IgD-negative memory B cell (primary cell): ENCODE measurements at regions not wholly inside any gene's neighbourhood (a gene's known extent, or its start where the extent isn't known, plus 50 kb on each side); places are given as distances from the start of the nearest gene placed in this dataset.

Source experiments
- H3K27ac Mint-ChIP-seq, 3 donors: one replicate each; pipeline ENCODE4 v1.8.0; 2020 to 2022; ENCODE audit warnings: mild to moderate bottlenecking in 3 of 3, mixed read lengths in 3 of 3, moderate library complexity in 1 of 3
- H3K27me3 Mint-ChIP-seq: one replicate; pipeline ENCODE4 v1.8.0; 2021; ENCODE audit warnings: mixed read lengths
- H3K36me3 Mint-ChIP-seq: one replicate; pipeline ENCODE4 v1.8.0; 2020; ENCODE audit warnings: mild to moderate bottlenecking, mixed read lengths
- H3K4me1 Mint-ChIP-seq, 3 donors: one replicate each; pipeline ENCODE4 v1.8.0; 2020 to 2022; ENCODE audit warnings: mixed read lengths in 3 of 3, mild to moderate bottlenecking in 1 of 3
- H3K4me3 Mint-ChIP-seq, 4 donors: one replicate each; pipeline ENCODE4 v1.8.0; 2020 to 2022; ENCODE audit warnings: mild to moderate bottlenecking in 4 of 4, mixed read lengths in 4 of 4, moderate library complexity in 3 of 4
- H3K9me3 Mint-ChIP-seq, 3 donors: one replicate each; pipeline ENCODE4 v1.8.0; 2020 to 2021; ENCODE audit warnings: mixed read lengths in 3 of 3, mild to moderate bottlenecking in 1 of 3

DNA sequence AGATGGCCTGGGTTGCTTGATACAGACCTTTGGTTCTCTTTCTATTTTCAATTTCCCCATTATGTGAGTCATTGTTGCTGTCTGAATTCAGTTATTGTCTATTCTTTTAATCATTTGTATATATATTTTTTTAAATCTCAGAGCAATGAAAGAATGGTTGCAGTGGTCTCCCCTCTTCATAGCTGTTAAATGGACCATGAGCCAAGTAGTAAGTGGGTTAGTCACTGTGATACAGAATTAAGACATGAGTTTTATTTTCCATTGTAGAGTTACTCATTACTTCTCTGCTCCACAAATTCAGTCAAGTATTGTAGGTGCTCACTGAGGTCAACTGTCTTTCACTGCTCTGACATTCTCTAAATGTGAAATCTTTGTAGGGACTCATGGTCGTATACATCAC, 174.6 kb upstream of the GRAMD2B start:
- no peaks in the 10 kb centered on the region for H3K4me1 Mint-ChIP-seq
- H3K27me3 Mint-ChIP-seq: no peaks in the 10 kb centered on the region
- no peak overlapping the region for H3K27ac Mint-ChIP-seq
- H3K36me3 Mint-ChIP-seq: no peaks in the 10 kb centered on the region
- H3K9me3 Mint-ChIP-seq: peaks cover 2 to 4% (median 3%) of the 10 kb centered on the region in 3 donors
- H3K4me3 Mint-ChIP-seq: no peak overlapping the region

DNA sequence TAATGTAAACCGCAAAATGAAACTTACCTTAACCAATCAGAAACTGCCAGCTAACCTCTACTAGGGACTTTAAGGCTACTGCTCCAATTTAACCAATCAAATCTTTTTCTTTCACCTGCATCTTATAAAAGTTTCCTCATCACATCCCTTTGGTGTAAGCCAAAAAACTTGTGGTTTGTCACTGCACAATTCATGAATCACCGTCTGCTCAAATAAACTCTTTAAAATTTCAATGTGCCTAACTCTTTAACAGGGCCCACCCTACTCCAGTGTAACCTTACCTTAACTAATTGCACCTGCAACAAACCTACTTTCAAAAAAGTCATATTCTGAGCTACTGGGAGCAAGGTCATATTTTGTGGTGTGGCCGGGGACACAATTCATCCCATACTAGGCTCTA, 172.2 kb upstream of the GRAMD2B start:
- H3K9me3 Mint-ChIP-seq: peaks cover 0 to 4% (median 3%) of the 10 kb centered on the region in 3 donors
- no peak overlapping the region for H3K27ac Mint-ChIP-seq
- no peak overlapping the region for H3K4me3 Mint-ChIP-seq
- H3K36me3 Mint-ChIP-seq: no peaks in the 10 kb centered on the region
- H3K27me3 Mint-ChIP-seq: no peaks in the 10 kb centered on the region
- H3K4me1 Mint-ChIP-seq: no peaks in the 10 kb centered on the region

DNA sequence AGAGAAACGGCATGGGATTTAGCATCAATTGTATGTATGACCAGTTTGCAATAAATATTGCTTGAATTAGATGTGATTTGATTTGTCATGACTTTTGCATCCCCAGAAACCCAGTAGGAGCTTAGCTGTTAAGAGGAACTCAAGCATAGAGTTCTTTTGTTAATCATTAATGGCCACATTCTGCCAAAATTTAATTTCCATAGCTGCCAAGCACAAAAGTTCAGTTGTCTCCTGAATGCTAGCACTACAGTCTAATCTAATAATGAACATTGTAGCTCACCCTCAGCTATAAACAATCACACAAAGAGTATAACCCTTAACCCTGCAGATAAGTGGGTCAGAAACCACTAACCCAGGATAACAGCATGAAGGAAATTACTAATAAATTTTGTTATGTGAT, 169.8 kb upstream of the GRAMD2B start:
- Mint-ChIP-seq H3K27ac (no peak overlapping the region), H3K4me1 (no peaks in the 10 kb centered on the region), H3K27me3 (no peaks in the 10 kb centered on the region), H3K4me3 (no peak overlapping the region), H3K9me3 (peaks cover 2 to 6% (median 4%) of the 10 kb centered on the region in 3 donors), H3K36me3 (no peaks in the 10 kb centered on the region)

DNA sequence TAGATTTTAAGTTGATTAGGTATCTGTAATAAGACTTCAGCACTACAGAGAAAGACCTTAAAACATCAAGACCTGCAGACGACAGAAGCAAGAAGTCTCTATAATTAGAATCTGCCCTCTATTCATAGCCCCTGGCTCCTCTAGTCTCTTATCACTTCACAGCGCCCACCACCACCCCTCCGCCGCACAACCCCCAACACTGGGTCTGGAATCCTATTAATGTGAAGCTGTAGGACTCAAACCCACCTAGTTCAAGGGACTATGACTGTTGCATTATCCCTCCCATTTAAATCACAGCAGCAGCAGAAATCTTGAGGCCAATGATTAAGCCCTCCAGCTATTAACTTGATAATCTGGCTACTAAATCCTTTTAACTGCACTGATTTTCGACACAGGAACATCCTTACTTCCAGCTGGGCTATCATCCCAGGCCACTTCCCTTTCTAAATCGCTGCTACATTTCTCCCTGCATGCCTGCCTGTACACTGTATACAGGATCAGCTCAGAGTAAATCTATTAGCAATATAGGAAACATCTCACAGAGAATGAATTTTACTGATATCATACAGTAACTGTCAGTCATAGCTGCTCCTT, 159.5 kb upstream of the GRAMD2B start:
- H3K27me3 Mint-ChIP-seq: no peaks in the 10 kb centered on the region
- no peak overlapping the region for H3K4me3 Mint-ChIP-seq
- H3K4me1 Mint-ChIP-seq: no peaks in the 10 kb centered on the region
- peaks cover 0 to 2% (median 2%) of the 10 kb centered on the region in 3 donors for H3K9me3 Mint-ChIP-seq
- H3K36me3 Mint-ChIP-seq: no peaks in the 10 kb centered on the region
- H3K27ac Mint-ChIP-seq: no peak overlapping the region

- no peak overlapping the region for H3K27ac Mint-ChIP-seq
- H3K36me3 Mint-ChIP-seq: no peaks in the 10 kb centered on the region
- no peaks in the 10 kb centered on the region for H3K4me1 Mint-ChIP-seq
- no peaks in the 10 kb centered on the region for H3K27me3 Mint-ChIP-seq
- H3K9me3 Mint-ChIP-seq: peaks cover 0 to 2% (median 0%) of the 10 kb centered on the region in 3 donors
- H3K4me3 Mint-ChIP-seq: no peak overlapping the region
Measured at GRCh38 chr5:126265917-126266316, 157.3 kb upstream of the GRAMD2B start.

DNA sequence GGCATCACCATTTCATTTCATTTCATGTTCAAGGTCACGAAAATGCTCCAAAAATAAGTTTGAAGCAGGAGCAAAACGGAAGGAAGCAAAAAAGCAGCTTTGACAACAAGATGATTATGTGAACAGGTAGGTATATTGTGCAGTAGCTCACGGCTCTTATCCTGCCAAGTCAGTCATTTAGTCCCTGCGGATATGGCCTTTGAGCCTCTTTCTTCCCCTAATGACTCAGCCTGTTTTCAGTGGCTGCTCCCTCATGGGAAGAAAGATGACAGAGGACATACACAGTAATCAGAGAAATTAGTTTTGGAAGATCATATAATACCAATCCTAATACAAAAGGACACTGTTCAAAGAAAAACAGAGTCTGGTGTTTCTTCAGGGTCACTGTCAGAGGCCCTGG, 155.8 kb upstream of the GRAMD2B start:
- no peaks in the 10 kb centered on the region for H3K27me3 Mint-ChIP-seq
- no peak overlapping the region for H3K4me3 Mint-ChIP-seq
- no peaks in the 10 kb centered on the region for H3K4me1 Mint-ChIP-seq
- H3K36me3 Mint-ChIP-seq: no peaks in the 10 kb centered on the region
- H3K9me3 Mint-ChIP-seq: peaks cover 0 to 2% (median 0%) of the 10 kb centered on the region in 3 donors
- H3K27ac Mint-ChIP-seq: no peak overlapping the region

- Mint-ChIP-seq H3K36me3 (no peaks in the 10 kb centered on the region), H3K27me3 (no peaks in the 10 kb centered on the region), H3K27ac (no peak overlapping the region), H3K9me3 (peaks cover 0 to 2% (median 0%) of the 10 kb centered on the region in 3 donors), H3K4me3 (no peak overlapping the region), H3K4me1 (no peaks in the 10 kb centered on the region)
Measured at GRCh38 chr5:126268697-126269315, 154.4 kb upstream of the GRAMD2B start.

DNA sequence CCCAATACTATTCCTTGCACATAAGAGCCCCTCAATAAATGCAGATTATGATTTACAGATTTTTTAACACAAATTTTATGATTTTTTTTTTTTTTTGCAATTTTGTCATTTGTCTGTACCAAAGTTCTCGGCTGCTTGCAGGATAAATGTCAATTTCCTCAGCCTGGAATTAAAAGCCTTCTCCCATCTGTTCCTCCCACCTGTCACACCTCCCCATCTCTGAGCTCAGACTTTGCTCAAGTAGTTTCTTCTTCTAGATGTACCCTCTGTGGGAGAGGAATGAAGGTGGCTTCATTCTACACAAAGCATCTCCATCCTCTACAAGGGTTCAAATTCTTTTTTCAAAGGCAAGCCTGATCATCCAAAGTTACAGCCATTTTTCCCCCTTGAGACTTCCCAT, 153.7 kb upstream of the GRAMD2B start:
- H3K27me3 Mint-ChIP-seq: no peaks in the 10 kb centered on the region
- H3K27ac Mint-ChIP-seq: no peak overlapping the region
- H3K36me3 Mint-ChIP-seq: no peaks in the 10 kb centered on the region
- H3K4me3 Mint-ChIP-seq: peak overlapping the region in 1 of 4 donors; percentile 28
- H3K9me3 Mint-ChIP-seq: peaks cover 0 to 2% (median 0%) of the 10 kb centered on the region in 3 donors
- H3K4me1 Mint-ChIP-seq: no peaks in the 10 kb centered on the region

DNA sequence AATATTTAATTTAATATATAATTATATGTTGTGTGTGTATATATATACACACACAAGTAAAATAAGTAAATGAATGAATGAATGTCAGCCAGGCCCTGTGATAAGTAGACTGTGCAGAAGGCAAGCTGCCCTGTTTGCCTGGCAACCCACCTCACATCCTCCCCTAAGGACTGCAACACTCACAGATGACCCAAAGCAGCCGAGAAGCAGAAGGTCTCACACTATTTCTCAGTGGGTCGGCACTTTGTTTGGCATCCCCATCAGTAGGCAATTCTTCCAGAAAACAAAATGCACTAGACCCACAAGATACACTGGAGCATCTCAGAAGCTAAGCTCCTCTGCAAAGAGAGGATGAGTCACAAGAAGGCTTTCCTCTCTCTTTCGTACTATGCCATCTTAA, 152.1 kb upstream of the GRAMD2B start:
- no peaks in the 10 kb centered on the region for H3K4me1 Mint-ChIP-seq
- no peaks in the 10 kb centered on the region for H3K36me3 Mint-ChIP-seq
- no peak overlapping the region for H3K4me3 Mint-ChIP-seq
- H3K9me3 Mint-ChIP-seq: peaks cover 0 to 2% (median 0%) of the 10 kb centered on the region in 3 donors
- no peaks in the 10 kb centered on the region for H3K27me3 Mint-ChIP-seq
- H3K27ac Mint-ChIP-seq: no peak overlapping the region

GRCh38 chr5:126274076-126274762, 149.0 kb upstream of the GRAMD2B start:
- Mint-ChIP-seq H3K36me3 (no peaks in the 10 kb centered on the region), H3K9me3 (peaks cover 0 to 2% (median 0%) of the 10 kb centered on the region in 3 donors), H3K27ac (no peak overlapping the region), H3K4me3 (no peak overlapping the region), H3K27me3 (no peaks in the 10 kb centered on the region), H3K4me1 (no peaks in the 10 kb centered on the region)

DNA sequence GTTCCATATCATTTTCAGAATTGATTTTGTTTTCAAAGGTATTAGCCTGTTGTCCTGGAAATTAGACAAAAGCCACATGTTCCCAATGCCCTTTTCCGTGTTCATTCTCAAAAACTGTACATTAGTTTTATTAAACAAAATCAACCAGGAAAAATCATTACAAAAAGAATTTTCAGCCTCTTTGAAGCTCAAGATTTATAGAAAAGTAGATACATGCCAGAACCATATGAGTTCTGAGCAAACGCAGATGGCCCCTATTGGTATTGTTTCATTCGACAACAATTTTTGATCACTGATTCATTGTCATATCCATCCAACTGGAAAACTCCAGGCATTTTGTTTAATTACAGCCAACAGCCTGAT, 148.5 kb upstream of the GRAMD2B start:
- Mint-ChIP-seq H3K27me3 (no peaks in the 10 kb centered on the region), H3K4me1 (no peaks in the 10 kb centered on the region), H3K4me3 (no peak overlapping the region), H3K9me3 (peaks cover 0 to 2% (median 0%) of the 10 kb centered on the region in 3 donors), H3K36me3 (no peaks in the 10 kb centered on the region), H3K27ac (no peak overlapping the region)

GRCh38 chr5:126277762-126278161, 145.4 kb upstream of the GRAMD2B start:
- H3K4me1 Mint-ChIP-seq: no peaks in the 10 kb centered on the region
- no peaks in the 10 kb centered on the region for H3K27me3 Mint-ChIP-seq
- H3K9me3 Mint-ChIP-seq: no peaks in the 10 kb centered on the region
- no peaks in the 10 kb centered on the region for H3K36me3 Mint-ChIP-seq
- no peak overlapping the region for H3K4me3 Mint-ChIP-seq
- H3K27ac Mint-ChIP-seq: no peak overlapping the region

DNA sequence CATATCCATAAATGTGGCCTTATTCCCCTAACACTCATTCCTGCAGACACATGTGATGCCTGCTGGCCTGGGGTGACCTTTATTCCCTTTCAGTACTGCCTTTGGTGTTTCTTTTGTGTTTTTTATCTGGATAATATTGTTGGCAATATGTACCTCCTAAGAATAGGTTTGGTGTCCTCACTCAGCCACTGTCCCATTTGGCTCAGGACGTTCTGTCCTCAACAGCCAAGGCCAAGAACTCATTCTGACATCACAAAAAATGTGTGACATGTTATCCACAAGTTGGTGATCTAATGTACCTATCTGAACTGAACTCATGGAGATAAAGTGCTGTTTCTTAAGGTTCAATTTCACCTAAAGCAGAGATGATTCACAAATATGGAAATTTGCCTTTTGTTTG, 142.9 kb upstream of the GRAMD2B start:
- no peaks in the 10 kb centered on the region for H3K4me1 Mint-ChIP-seq
- H3K27ac Mint-ChIP-seq: no peak overlapping the region
- H3K4me3 Mint-ChIP-seq: no peak overlapping the region
- no peaks in the 10 kb centered on the region for H3K9me3 Mint-ChIP-seq
- H3K36me3 Mint-ChIP-seq: no peaks in the 10 kb centered on the region
- H3K27me3 Mint-ChIP-seq: peaks cover 6% of the 10 kb centered on the region

DNA sequence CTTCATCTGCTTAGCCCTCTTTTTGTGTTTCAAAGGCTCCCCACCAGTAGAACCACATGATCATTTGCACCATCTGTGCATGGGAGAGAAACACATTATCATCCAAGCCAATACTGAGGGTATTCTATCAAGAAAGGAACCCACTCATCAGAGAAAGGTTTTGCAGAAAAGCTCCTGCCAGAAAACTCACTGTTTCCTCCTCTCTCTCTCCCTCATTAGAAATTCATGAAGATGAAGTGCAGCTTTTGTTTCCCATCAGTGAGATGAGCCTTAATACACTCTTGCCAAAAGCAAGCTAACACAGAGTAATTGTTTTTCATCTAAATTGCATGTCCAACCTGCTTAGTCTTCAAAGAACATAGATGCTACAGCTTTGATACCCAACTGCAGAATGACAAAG, 142.4 kb upstream of the GRAMD2B start:
- H3K27me3 Mint-ChIP-seq: peaks cover 7% of the 10 kb centered on the region
- H3K36me3 Mint-ChIP-seq: no peaks in the 10 kb centered on the region
- no peaks in the 10 kb centered on the region for H3K4me1 Mint-ChIP-seq
- no peak overlapping the region for H3K27ac Mint-ChIP-seq
- no peaks in the 10 kb centered on the region for H3K9me3 Mint-ChIP-seq
- no peak overlapping the region for H3K4me3 Mint-ChIP-seq

DNA sequence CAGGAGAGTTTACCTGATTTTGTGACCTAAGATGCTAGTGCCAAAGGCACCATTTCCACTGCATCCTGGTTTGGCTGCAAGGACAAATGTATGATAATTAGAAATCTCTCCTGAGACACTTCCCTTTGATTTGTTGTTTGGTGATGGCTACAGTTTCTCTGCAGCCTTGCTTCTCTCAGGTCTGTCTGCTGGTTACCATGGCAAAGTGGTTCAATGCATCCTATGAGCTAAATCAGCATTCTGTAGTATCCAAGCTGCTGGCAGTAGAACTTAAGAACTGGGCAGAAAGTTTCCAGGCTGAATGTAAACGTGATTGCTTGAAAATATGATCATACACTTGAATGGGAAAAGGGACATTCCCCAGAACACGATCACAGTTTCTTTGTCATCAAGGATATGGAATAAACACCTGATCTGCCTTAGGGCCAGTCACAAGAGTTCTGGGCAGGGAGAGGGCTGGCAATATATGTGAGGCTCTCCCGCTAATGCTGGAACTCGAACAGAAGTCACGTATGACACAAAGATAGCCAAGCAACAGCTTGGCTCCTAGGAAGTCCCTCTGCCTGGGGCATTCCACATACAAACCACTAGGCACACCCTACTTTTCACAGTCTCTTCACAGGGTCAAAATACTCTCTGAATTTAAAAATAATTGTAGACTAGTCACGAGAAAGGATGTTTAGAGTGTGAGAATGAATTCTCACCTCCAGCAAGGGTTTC, 138.1 kb upstream of the GRAMD2B start:
- peaks cover 7% of the 10 kb centered on the region for H3K27me3 Mint-ChIP-seq
- no peaks in the 10 kb centered on the region for H3K4me1 Mint-ChIP-seq
- no peak overlapping the region for H3K4me3 Mint-ChIP-seq
- no peak overlapping the region for H3K27ac Mint-ChIP-seq
- no peaks in the 10 kb centered on the region for H3K36me3 Mint-ChIP-seq
- H3K9me3 Mint-ChIP-seq: no peaks in the 10 kb centered on the region
